SJCRH30 (cell line): ENCODE measurements at regions not wholly inside any gene's neighbourhood (a gene's known extent, or its start where the extent isn't known, plus 50 kb on each side); places are given as distances from the start of the nearest gene placed in this dataset.

Source experiments
- DNase-seq, 2 experiments: peaks; one replicate each; pipeline ENCODE4 v3.0.0-alpha.2; 2015 to 2020
- H3K27ac ChIP-seq: fragments of 250-450 bp; sonication (Bioruptor Pico); 2 replicates; pipeline ENCODE4 v1.5.1; 2020; ENCODE audit warnings: mild to moderate bottlenecking, moderate library complexity
- H3K27me3 ChIP-seq: fragments of 250-450 bp; sonication (Bioruptor Pico); 2 replicates; pipeline ENCODE4 v1.5.1; 2020; ENCODE audit warnings: mild to moderate bottlenecking, moderate library complexity
- H3K36me3 ChIP-seq: fragments of 250-450 bp; sonication (Bioruptor Pico); 2 replicates; pipeline ENCODE4 v1.5.1; 2020; ENCODE audit warnings: mild to moderate bottlenecking, moderate library complexity
- H3K4me1 ChIP-seq: fragments of 250-450 bp; sonication (Bioruptor Pico); 2 replicates; pipeline ENCODE4 v1.5.1; 2020; ENCODE audit warnings: mild to moderate bottlenecking, moderate library complexity
- H3K4me3 ChIP-seq: fragments of 250-450 bp; sonication (Bioruptor Pico); 2 replicates; pipeline ENCODE4 v1.5.1; 2020; ENCODE audit warnings: mild to moderate bottlenecking, moderate library complexity
- H3K9me3 ChIP-seq: fragments of 250-450 bp; sonication (Bioruptor Pico); replicated peaks from 2 replicates; pipeline ENCODE4 v1.5.1; 2020; ENCODE audit warnings: mild to moderate bottlenecking, moderate library complexity

DNA sequence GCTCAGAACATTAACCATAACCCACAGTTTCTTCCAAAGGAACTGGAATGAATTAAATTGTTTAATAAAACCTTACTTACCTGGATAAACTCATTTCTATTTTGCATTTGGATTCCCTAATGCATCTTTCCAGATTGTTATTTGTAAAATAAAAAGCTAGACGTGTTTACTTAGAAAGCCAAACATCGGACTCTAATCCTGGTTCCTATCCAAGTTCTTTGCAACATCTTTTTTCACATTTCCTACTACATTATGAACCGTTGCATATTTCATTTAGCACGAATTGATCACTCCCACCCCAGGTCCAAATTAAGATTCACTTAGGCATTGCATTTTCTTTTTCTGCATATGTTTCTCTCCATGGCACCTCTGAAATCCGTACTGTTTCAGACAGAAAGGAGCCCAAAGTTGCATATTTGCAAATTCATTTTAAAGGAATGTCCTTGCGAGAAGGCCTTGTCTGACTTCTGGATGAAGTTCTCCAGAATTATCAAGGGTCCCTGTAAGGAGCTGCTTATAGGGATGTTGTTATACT, 164.4 kb upstream of the GSC start:
- Histone ChIP-seq H3K4me3 (no peak overlapping the region), H3K36me3 (no peaks in the 10 kb centered on the region), H3K27me3 (no peaks in the 10 kb centered on the region), H3K27ac (no peak overlapping the region), H3K4me1 (peaks cover 3% of the 10 kb centered on the region; the same call in 1 of the 2 replicates), H3K9me3 (no peaks in the 10 kb centered on the region)
- no peak for DNase-seq

- peaks cover 3% of the 10 kb centered on the region; the same call in 1 of the 2 replicates for H3K4me1 ChIP-seq
- no peak for DNase-seq
- H3K27me3 ChIP-seq: no peaks in the 10 kb centered on the region
- H3K9me3 ChIP-seq: no peaks in the 10 kb centered on the region
- H3K36me3 ChIP-seq: no peaks in the 10 kb centered on the region
- H3K4me3 ChIP-seq: no peak overlapping the region
- H3K27ac ChIP-seq: no peak overlapping the region
These were observed 163.6 kb upstream of the GSC start for GRCh38 chr14:94933486-94933885.

- Histone ChIP-seq H3K4me3 (no peak overlapping the region), H3K27me3 (no peaks in the 10 kb centered on the region), H3K36me3 (no peaks in the 10 kb centered on the region), H3K4me1 (peaks cover under 1% of the 10 kb centered on the region; the same call in 1 of the 2 replicates), H3K27ac (no peak overlapping the region), H3K9me3 (no peaks in the 10 kb centered on the region)
- DNase-seq: no peak
These were observed 162.7 kb upstream of the GSC start for GRCh38 chr14:94932589-94932988.

DNA sequence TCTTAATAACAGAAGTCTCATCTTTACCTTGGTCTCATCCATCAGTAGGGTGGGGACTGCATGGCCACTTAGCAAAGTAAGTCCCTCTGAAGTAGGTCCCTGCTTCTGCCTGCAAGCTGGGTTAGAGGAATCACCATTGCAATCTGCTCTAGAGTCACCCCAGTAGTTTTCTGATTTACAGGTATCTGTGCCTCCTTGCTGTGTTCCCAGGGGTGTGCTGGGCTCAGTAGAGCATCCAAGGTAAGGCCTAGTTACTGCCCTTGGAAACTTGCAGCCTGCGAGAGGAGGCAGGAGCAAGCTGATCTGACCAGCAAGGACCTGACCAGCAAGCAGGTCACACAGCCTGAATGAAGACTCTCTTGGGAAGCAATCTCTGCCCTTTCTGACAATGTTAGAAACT, 160.8 kb upstream of the GSC start:
- Histone ChIP-seq H3K4me3 (no peak overlapping the region), H3K9me3 (no peaks in the 10 kb centered on the region), H3K27me3 (no peaks in the 10 kb centered on the region), H3K27ac (no peak overlapping the region), H3K36me3 (no peaks in the 10 kb centered on the region), H3K4me1 (no peaks in the 10 kb centered on the region; the same call in 1 of the 2 replicates)
- no peak for DNase-seq

DNA sequence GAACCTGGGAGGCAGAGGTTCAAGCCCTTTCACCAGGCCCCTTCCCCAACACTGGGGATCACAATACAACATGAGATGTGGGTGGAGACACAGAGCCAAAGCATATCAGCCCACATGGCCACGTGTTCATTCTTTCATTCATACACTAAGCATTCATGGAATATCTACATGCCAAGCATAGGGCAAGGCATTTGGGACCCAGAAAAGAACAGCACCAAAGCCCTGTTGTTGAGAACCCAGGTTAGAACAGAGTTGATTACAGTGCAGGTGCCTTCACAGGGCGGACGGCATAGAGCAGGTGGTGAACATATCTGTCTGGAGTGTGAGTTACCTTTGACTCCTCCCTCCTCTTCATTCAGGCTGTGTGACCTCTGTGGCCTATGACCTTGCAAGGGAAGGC, 159.4 kb upstream of the GSC start:
- no peak overlapping the region for H3K27ac ChIP-seq
- H3K4me1 ChIP-seq: no peaks in the 10 kb centered on the region
- no peaks in the 10 kb centered on the region for H3K27me3 ChIP-seq
- H3K4me3 ChIP-seq: no peak overlapping the region
- H3K9me3 ChIP-seq: no peaks in the 10 kb centered on the region
- H3K36me3 ChIP-seq: no peaks in the 10 kb centered on the region
- DNase-seq: no peak

DNA sequence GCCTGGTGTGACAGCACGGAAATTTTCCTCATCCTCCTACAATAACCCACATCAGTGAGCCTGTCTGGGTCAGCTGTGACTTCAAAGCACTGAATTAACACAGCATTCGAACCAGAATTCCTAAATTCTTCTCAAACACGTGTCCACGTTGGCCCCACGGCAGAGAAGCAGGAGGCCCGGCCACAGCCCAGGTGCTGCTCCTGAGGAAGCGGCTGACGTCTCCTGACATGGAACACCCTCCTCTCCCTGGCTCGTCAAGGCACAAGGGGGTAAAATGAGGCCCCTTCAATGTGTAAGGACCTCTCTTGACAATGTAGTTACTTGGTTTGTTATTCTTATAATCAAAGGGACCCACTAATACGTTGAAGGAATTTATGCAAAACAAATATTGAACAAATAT, 156.3 kb upstream of the GSC start:
- no peak overlapping the region for H3K27ac ChIP-seq
- no peaks in the 10 kb centered on the region for H3K9me3 ChIP-seq
- no peaks in the 10 kb centered on the region for H3K27me3 ChIP-seq
- no peaks in the 10 kb centered on the region for H3K4me1 ChIP-seq
- no peaks in the 10 kb centered on the region for H3K36me3 ChIP-seq
- DNase-seq: no peak
- H3K4me3 ChIP-seq: no peak overlapping the region

- Histone ChIP-seq H3K9me3 (no peaks in the 10 kb centered on the region), H3K27ac (no peak overlapping the region)
- no peak for DNase-seq
These were observed 155.7 kb upstream of the GSC start for GRCh38 chr14:94925416-94926173.

DNA sequence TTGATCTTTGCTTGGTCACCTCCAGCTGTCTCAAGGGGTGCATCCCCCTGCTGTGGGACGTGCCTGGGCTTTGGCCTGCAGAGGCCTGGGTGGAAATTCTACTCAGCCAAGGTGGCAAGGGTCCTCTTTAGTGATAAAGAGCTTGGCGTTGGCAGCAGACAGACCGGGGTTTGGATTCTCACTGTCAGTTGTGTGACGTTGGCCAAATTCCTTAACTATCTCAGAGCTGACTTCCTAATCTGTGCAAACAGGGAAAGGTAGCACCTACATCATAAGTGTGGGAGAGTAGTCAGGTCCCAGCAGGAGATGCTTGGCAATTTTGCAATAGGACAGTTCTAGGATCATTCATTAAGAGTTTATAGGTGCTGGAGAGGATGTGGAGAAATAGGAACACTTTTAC, 154.3 kb upstream of the GSC start:
- Histone ChIP-seq H3K36me3 (no peaks in the 10 kb centered on the region), H3K9me3 (no peaks in the 10 kb centered on the region), H3K27ac (no peak overlapping the region), H3K4me3 (no peak overlapping the region), H3K27me3 (no peaks in the 10 kb centered on the region), H3K4me1 (no peaks in the 10 kb centered on the region)
- DNase-seq: no peak

More at GRCh38 chr14:94925416-94926173, 155.7 kb upstream of the GSC start:
- no peaks in the 10 kb centered on the region for H3K36me3 ChIP-seq
- H3K4me1 ChIP-seq: no peaks in the 10 kb centered on the region
- H3K4me3 ChIP-seq: no peak overlapping the region
- H3K27me3 ChIP-seq: no peaks in the 10 kb centered on the region

DNA sequence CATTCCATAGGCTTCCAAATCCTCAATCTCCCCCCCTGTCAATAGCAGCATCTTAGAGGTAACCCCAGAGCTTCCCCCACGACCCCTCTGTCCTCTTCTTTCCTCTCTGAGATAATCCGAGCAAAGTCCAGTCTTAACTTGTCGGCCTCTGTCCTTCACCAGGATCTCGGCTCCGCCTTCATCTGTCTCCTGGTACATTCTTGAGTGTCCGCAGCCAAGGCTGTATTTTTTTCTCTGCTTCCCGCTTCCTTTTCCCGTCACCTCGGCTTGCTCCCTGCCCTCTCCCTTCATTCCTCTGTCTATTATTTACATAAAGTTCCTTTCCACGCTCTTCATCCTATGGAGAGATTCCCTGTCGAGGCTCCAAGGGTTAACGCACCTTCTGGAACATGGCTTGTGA, 153.9 kb upstream of the GSC start:
- no peaks in the 10 kb centered on the region for H3K9me3 ChIP-seq
- H3K4me1 ChIP-seq: no peaks in the 10 kb centered on the region
- H3K27ac ChIP-seq: no peak overlapping the region
- no peaks in the 10 kb centered on the region for H3K27me3 ChIP-seq
- no peak overlapping the region for H3K4me3 ChIP-seq
- DNase-seq: no peak
- H3K36me3 ChIP-seq: no peaks in the 10 kb centered on the region

DNA sequence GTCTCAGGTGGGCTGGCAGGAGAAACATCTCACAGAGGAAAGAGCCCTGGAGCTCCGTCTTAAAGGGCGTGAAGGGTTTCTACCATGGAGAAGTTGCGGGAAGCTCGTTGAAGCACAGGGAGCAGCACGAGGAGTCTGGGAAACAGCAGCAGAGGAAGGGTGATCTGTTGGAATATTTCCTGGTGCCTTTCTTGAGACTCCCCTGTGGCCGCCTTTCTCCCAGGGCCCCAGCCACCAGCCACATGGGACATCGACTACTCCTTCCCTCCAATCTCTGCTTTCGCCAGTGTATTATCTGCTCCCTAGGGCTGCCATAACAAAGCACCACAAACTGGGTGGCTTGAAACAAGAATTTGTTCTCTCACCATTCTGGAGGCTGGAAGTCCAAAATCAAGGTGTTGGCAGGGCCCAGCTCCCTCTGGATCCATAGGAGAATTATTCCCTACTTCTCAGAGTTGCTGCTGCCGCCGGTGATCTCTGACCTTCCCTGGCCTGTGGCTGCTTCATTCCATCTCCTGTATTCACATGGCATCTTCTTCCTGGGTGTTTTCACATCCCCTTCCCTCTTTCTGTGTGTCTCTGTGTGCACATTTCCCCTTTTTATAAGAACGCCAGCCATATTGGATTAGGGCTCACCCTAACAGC, 152.8 kb upstream of the GSC start:
- H3K36me3 ChIP-seq: no peaks in the 10 kb centered on the region
- no peaks in the 10 kb centered on the region for H3K27me3 ChIP-seq
- no peak for DNase-seq
- H3K27ac ChIP-seq: no peak overlapping the region
- no peak overlapping the region for H3K4me3 ChIP-seq
- no peaks in the 10 kb centered on the region for H3K9me3 ChIP-seq
- no peaks in the 10 kb centered on the region for H3K4me1 ChIP-seq

DNA sequence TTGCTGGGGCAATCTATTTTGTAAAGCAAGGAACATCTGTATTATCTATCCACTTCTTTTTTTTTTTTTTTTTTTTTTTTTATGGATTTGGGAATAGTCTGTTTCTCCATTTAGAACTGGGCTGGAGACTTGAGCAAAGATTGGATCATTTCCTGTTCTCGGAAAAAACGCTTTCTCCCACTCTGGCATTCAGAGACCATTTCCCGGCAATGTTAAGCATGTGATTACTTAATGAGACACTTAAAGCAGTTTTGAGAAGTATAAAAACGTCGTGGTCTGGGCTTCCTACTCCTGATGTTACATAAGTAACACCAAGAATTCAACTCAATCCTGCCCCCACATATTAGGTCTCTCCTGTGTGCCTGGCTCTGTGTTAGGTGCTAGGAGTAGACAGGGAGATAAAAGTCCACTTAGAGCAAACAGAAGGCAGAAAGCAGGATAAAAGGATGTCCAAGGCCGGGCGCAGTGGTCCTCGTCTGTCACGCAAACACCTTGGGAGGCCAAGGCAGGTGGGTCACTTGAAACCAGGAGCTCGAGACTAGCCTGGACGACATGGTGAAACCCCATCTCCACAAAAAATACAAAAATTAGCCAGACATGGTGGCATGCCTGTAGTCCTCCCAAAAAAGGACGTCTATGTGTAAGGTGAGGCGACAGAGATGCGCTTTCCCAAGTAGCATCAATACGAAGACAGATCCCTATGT, 152.1 kb upstream of the GSC start:
- no peaks in the 10 kb centered on the region; the same call in 1 of the 2 replicates for H3K27me3 ChIP-seq
- no peaks in the 10 kb centered on the region for H3K36me3 ChIP-seq
- H3K9me3 ChIP-seq: no peaks in the 10 kb centered on the region
- DNase-seq: no peak
- no peak overlapping the region for H3K27ac ChIP-seq
- no peak overlapping the region for H3K4me3 ChIP-seq
- no peaks in the 10 kb centered on the region for H3K4me1 ChIP-seq

- H3K27me3 ChIP-seq: no peaks in the 10 kb centered on the region; the same call in 1 of the 2 replicates
- no peaks in the 10 kb centered on the region for H3K36me3 ChIP-seq
- no peaks in the 10 kb centered on the region for H3K9me3 ChIP-seq
- no peak for DNase-seq
- no peaks in the 10 kb centered on the region for H3K4me1 ChIP-seq
- H3K27ac ChIP-seq: no peak overlapping the region
- H3K4me3 ChIP-seq: no peak overlapping the region
These were observed 151.5 kb upstream of the GSC start for GRCh38 chr14:94921456-94921855.

DNA sequence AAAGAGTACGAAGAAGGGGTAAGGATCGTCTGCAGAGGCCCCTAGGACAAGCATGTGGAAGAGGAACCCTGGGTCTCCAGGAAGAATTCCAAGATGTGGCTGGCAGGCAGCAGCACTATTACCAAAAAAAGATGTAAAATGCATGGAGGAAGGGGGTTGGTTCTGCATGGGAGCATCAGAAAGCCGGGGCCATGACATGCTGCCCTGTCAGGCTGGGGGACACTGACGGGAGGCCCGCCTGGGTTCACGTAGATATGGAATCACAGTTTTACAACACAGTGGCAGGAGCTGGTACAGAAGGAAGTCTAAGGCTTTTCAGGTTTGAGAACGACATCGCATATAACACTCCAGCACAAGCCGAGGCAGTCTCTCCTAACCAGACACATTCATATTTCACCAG, 150.0 kb upstream of the GSC start:
- Histone ChIP-seq H3K4me1 (no peaks in the 10 kb centered on the region), H3K27me3 (no peaks in the 10 kb centered on the region; the same call in 1 of the 2 replicates), H3K4me3 (no peak overlapping the region), H3K36me3 (no peaks in the 10 kb centered on the region), H3K27ac (no peak overlapping the region), H3K9me3 (no peaks in the 10 kb centered on the region)
- no peak for DNase-seq

DNA sequence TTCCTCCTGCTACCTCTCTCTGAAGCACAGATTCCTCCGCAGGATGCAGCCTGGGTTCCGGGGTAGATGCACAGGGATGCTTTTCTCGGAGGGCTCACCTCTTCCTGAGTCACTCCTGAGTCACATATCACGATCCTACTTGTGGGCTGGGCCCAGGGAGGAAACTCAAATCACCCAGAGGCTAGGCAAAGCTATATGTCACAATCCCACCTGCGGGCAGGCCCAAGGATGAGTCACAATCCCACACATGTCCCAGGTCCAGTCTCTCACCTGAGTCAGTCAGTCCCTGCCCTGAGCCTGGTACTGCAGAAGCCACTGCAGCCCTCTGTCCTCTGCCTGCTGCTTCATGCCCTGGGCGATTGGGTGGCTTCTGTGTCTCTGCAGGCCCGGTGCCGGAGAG, 149.0 kb upstream of the GSC start:
- H3K27me3 ChIP-seq: no peaks in the 10 kb centered on the region; the same call in 1 of the 2 replicates
- H3K4me3 ChIP-seq: no peak overlapping the region
- H3K4me1 ChIP-seq: no peaks in the 10 kb centered on the region
- no peaks in the 10 kb centered on the region for H3K36me3 ChIP-seq
- DNase-seq: no peak
- no peaks in the 10 kb centered on the region for H3K9me3 ChIP-seq
- no peak overlapping the region for H3K27ac ChIP-seq

GRCh38 chr14:94917041-94917600, 147.2 kb upstream of the GSC start:
- no peak for DNase-seq
- H3K4me1 ChIP-seq: no peaks in the 10 kb centered on the region
- H3K27ac ChIP-seq: no peak overlapping the region

More at GRCh38 chr14:94917041-94917600, 147.2 kb upstream of the GSC start:
- no peaks in the 10 kb centered on the region for H3K36me3 ChIP-seq
- no peaks in the 10 kb centered on the region; the same call in 1 of the 2 replicates for H3K27me3 ChIP-seq
- no peak overlapping the region for H3K4me3 ChIP-seq
- no peaks in the 10 kb centered on the region for H3K9me3 ChIP-seq
